OCI-LY3 (cell line): ENCODE measurements at regions not wholly inside any gene's neighbourhood (a gene's known extent, or its start where the extent isn't known, plus 50 kb on each side); places are given as distances from the start of the nearest gene placed in this dataset.

ENCODE experiments used
- EZH2phosphoT487 ChIP-seq: fragments of 200-600 bp; shearing (Covaris generic); IDR thresholded peaks from 2 replicates; pipeline ENCODE4 v1.6.1; 2018; ENCODE audit warnings: antibody characterized with exemption, mixed run types, low read depth
- TF ChIP-seq, protein P1 (sequence below): fragments of 200-600, 300-600 bp; sonication (generic); IDR thresholded peaks from 2 replicates; pipeline ENCODE4 v1.5.1; 2014; ENCODE audit warnings: antibody characterized with exemption, low read length, low read depth

- TF ChIP-seq, protein P1, sequence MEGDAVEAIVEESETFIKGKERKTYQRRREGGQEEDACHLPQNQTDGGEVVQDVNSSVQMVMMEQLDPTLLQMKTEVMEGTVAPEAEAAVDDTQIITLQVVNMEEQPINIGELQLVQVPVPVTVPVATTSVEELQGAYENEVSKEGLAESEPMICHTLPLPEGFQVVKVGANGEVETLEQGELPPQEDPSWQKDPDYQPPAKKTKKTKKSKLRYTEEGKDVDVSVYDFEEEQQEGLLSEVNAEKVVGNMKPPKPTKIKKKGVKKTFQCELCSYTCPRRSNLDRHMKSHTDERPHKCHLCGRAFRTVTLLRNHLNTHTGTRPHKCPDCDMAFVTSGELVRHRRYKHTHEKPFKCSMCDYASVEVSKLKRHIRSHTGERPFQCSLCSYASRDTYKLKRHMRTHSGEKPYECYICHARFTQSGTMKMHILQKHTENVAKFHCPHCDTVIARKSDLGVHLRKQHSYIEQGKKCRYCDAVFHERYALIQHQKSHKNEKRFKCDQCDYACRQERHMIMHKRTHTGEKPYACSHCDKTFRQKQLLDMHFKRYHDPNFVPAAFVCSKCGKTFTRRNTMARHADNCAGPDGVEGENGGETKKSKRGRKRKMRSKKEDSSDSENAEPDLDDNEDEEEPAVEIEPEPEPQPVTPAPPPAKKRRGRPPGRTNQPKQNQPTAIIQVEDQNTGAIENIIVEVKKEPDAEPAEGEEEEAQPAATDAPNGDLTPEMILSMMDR, result no peak
- TF ChIP-seq EZH2phosphoT487, result no peak
Measured at GRCh38 chr1:101310506-101310905, 73.7 kb downstream of the S1PR1 start.
